WTC11 (cell line): ENCODE measurements at regions not wholly inside any gene's neighbourhood (a gene's known extent, or its start where the extent isn't known, plus 50 kb on each side); places are given as distances from the start of the nearest gene placed in this dataset.

Experiments
- ATAC-seq: fragments of 200-7000 bp; cut with Tn5 transposase; 2 replicates; pipeline ENCODE4 v1.10.0; 2021; ENCODE audit warnings: mild to moderate bottlenecking, moderate library complexity
- CTCF ChIA-PET: fragments of 300-600 bp; sonication (Branson Sonifier 250); formaldehyde crosslinking; loops from one replicate; lab custom pipeline; 2021; ENCODE audit warnings: antibody characterized with exemption; lab: Charles Lee
- POLR2A ChIA-PET: fragments of 350-600 bp; sonication (Branson Sonifier 250); formaldehyde crosslinking; loops from one replicate; lab custom pipeline; 2021; ENCODE audit warnings: antibody characterized with exemption; lab: Charles Lee
- DNase-seq: peaks from one replicate; pipeline ENCODE4 v3.0.0; 2021; ENCODE audit warnings: low spot score
- H3K27ac Mint-ChIP-seq: 2 replicates; pipeline ENCODE4 v1.8.0; 2021; ENCODE audit warnings: mixed read lengths
- H3K27me3 Mint-ChIP-seq: 2 replicates; pipeline ENCODE4 v1.8.0; 2021; ENCODE audit warnings: low read depth, mild to moderate bottlenecking, moderate library complexity, mixed read lengths
- H3K36me3 Mint-ChIP-seq: 2 replicates; pipeline ENCODE4 v1.8.0; 2021; ENCODE audit warnings: mixed read lengths
- H3K4me1 Mint-ChIP-seq: 2 replicates; pipeline ENCODE4 v1.8.0; 2022; ENCODE audit warnings: mixed read lengths
- H3K4me3 Mint-ChIP-seq: 2 replicates; pipeline ENCODE4 v1.8.0; 2021; ENCODE audit warnings: mild to moderate bottlenecking, moderate library complexity, mixed read lengths
- H3K9me3 Mint-ChIP-seq: 2 replicates; pipeline ENCODE4 v1.8.0; 2021; ENCODE audit warnings: mixed read lengths
- ATF3 ChIP-seq: sonication (generic); formaldehyde crosslinking; conservative IDR thresholded peaks from 2 replicates; pipeline ENCODE4 v1.8.1; 2022; ENCODE audit warnings: mild to moderate bottlenecking, missing genetic modification reagents
- CREM ChIP-seq: sonication (generic); formaldehyde crosslinking; IDR thresholded peaks from 2 replicates; pipeline ENCODE4 v1.8.1; 2022; ENCODE audit warnings: mild to moderate bottlenecking, missing genetic modification reagents, moderate library complexity
- FOXJ3 ChIP-seq: sonication (generic); formaldehyde crosslinking; IDR thresholded peaks from 2 replicates; pipeline ENCODE4 v1.9.0; 2021; ENCODE audit warnings: missing genetic modification reagents, mild to moderate bottlenecking, borderline replicate concordance
- JUN ChIP-seq: sonication (generic); formaldehyde crosslinking; IDR thresholded peaks from 2 replicates; pipeline ENCODE4 v1.8.0; 2023; ENCODE audit warnings: mild to moderate bottlenecking, missing genetic modification reagents
- NFE2L1 ChIP-seq: sonication (generic); formaldehyde crosslinking; IDR thresholded peaks from 2 replicates; pipeline ENCODE4 v1.8.1; 2023; ENCODE audit warnings: missing genetic modification reagents
- NR2C2 ChIP-seq: sonication (generic); formaldehyde crosslinking; IDR thresholded peaks from 2 replicates; pipeline ENCODE4 v1.8.0; 2022; ENCODE audit warnings: mild to moderate bottlenecking, missing genetic modification reagents
- PREB ChIP-seq: sonication (generic); formaldehyde crosslinking; IDR thresholded peaks from 2 replicates; pipeline ENCODE4 v1.8.1; 2022; ENCODE audit warnings: mild to moderate bottlenecking, missing genetic modification reagents, moderate library complexity, borderline replicate concordance
- TEAD1 ChIP-seq: sonication (generic); formaldehyde crosslinking; IDR thresholded peaks from 2 replicates; pipeline ENCODE4 v1.8.0; 2022; ENCODE audit warnings: mild to moderate bottlenecking, missing genetic modification reagents
- ZNF532 ChIP-seq: fragments of 250-450 bp; sonication (Bioruptor Pico); IDR thresholded peaks from 2 replicates; pipeline ENCODE4 v1.9.0; 2021; ENCODE audit warnings: mild to moderate bottlenecking, borderline replicate concordance
- TF ChIP-seq, protein P1 (sequence below): fragments of 250-450 bp; sonication (Bioruptor Pico); IDR thresholded peaks from 2 replicates; pipeline ENCODE4 v1.9.0; 2021; ENCODE audit warnings: mild to moderate bottlenecking
- TF ChIP-seq, protein P2 (sequence below): sonication (generic); formaldehyde crosslinking; IDR thresholded peaks from 2 replicates; pipeline ENCODE4 v1.8.1; 2023; ENCODE audit warnings: mild to moderate bottlenecking, moderate library complexity, missing genetic modification reagents
- TF ChIP-seq, protein P3 (sequence below): sonication (generic); formaldehyde crosslinking; IDR thresholded peaks from 2 replicates; pipeline ENCODE4 v1.8.1; 2022; ENCODE audit warnings: low read depth, missing genetic modification reagents, borderline replicate concordance
- TF ChIP-seq, protein P4 (sequence below): sonication (generic); formaldehyde crosslinking; conservative IDR thresholded peaks from 2 replicates; pipeline ENCODE4 v1.8.1; 2023; ENCODE audit warnings: mild to moderate bottlenecking, low read depth, missing genetic modification reagents, moderate library complexity
- TF ChIP-seq, protein P5 (sequence below): sonication (generic); formaldehyde crosslinking; IDR thresholded peaks from 2 replicates; pipeline ENCODE4 v1.8.0; 2023; ENCODE audit warnings: mild to moderate bottlenecking, missing genetic modification reagents
- TF ChIP-seq, protein P6 (sequence below): sonication (generic); formaldehyde crosslinking; IDR thresholded peaks from 2 replicates; pipeline ENCODE4 v1.8.0; 2022; ENCODE audit warnings: mild to moderate bottlenecking, missing genetic modification reagents
- TF ChIP-seq, protein P7 (sequence below): fragments of 200-600 bp; IDR thresholded peaks from 2 replicates; pipeline ENCODE4 v1.8.0; 2022; ENCODE audit warnings: antibody characterized with exemption

- DNase-seq (no peak), ATAC-seq (no peak)
- ChIA-PET POLR2A (no interaction called here), CTCF (no interaction called here)
- Mint-ChIP-seq H3K4me1 (no peaks in the 10 kb centered on the region), H3K27ac (no peak overlapping the region), H3K4me3 (no peak overlapping the region), H3K27me3 (peaks cover 22% of the 10 kb centered on the region), H3K9me3 (peaks cover 82% of the 10 kb centered on the region), H3K36me3 (peaks cover 72% of the 10 kb centered on the region)
- TF ChIP-seq PREB (no peak), ATF3 (CRISPR knock-in tag) (no peak), NFE2L1 (no peak), FOXJ3 (CRISPR knock-in tag) (no peak), JUN (CRISPR knock-in tag) (no peak), NR2C2 (CRISPR knock-in tag) (no peak), ZNF532 (CRISPR knock-in tag) (no peak), TEAD1 (no peak), CREM (CRISPR knock-in tag) (no peak)
- TF ChIP-seq, protein P1, sequence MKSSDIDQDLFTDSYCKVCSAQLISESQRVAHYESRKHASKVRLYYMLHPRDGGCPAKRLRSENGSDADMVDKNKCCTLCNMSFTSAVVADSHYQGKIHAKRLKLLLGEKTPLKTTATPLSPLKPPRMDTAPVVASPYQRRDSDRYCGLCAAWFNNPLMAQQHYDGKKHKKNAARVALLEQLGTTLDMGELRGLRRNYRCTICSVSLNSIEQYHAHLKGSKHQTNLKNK (CRISPR knock-in tag): no peak
- TF ChIP-seq, protein P2, sequence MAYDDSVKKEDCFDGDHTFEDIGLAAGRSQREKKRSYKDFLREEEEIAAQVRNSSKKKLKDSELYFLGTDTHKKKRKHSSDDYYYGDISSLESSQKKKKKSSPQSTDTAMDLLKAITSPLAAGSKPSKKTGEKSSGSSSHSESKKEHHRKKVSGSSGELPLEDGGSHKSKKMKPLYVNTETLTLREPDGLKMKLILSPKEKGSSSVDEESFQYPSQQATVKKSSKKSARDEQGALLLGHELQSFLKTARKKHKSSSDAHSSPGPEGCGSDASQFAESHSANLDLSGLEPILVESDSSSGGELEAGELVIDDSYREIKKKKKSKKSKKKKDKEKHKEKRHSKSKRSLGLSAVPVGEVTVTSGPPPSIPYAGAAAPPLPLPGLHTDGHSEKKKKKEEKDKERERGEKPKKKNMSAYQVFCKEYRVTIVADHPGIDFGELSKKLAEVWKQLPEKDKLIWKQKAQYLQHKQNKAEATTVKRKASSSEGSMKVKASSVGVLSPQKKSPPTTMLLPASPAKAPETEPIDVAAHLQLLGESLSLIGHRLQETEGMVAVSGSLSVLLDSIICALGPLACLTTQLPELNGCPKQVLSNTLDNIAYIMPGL (CRISPR knock-in tag): no peak
- TF ChIP-seq, protein P3, sequence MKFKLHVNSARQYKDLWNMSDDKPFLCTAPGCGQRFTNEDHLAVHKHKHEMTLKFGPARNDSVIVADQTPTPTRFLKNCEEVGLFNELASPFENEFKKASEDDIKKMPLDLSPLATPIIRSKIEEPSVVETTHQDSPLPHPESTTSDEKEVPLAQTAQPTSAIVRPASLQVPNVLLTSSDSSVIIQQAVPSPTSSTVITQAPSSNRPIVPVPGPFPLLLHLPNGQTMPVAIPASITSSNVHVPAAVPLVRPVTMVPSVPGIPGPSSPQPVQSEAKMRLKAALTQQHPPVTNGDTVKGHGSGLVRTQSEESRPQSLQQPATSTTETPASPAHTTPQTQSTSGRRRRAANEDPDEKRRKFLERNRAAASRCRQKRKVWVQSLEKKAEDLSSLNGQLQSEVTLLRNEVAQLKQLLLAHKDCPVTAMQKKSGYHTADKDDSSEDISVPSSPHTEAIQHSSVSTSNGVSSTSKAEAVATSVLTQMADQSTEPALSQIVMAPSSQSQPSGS (CRISPR knock-in tag): no peak
- TF ChIP-seq, protein P4, sequence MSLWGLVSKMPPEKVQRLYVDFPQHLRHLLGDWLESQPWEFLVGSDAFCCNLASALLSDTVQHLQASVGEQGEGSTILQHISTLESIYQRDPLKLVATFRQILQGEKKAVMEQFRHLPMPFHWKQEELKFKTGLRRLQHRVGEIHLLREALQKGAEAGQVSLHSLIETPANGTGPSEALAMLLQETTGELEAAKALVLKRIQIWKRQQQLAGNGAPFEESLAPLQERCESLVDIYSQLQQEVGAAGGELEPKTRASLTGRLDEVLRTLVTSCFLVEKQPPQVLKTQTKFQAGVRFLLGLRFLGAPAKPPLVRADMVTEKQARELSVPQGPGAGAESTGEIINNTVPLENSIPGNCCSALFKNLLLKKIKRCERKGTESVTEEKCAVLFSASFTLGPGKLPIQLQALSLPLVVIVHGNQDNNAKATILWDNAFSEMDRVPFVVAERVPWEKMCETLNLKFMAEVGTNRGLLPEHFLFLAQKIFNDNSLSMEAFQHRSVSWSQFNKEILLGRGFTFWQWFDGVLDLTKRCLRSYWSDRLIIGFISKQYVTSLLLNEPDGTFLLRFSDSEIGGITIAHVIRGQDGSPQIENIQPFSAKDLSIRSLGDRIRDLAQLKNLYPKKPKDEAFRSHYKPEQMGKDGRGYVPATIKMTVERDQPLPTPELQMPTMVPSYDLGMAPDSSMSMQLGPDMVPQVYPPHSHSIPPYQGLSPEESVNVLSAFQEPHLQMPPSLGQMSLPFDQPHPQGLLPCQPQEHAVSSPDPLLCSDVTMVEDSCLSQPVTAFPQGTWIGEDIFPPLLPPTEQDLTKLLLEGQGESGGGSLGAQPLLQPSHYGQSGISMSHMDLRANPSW (CRISPR knock-in tag): no peak
- TF ChIP-seq, protein P5, sequence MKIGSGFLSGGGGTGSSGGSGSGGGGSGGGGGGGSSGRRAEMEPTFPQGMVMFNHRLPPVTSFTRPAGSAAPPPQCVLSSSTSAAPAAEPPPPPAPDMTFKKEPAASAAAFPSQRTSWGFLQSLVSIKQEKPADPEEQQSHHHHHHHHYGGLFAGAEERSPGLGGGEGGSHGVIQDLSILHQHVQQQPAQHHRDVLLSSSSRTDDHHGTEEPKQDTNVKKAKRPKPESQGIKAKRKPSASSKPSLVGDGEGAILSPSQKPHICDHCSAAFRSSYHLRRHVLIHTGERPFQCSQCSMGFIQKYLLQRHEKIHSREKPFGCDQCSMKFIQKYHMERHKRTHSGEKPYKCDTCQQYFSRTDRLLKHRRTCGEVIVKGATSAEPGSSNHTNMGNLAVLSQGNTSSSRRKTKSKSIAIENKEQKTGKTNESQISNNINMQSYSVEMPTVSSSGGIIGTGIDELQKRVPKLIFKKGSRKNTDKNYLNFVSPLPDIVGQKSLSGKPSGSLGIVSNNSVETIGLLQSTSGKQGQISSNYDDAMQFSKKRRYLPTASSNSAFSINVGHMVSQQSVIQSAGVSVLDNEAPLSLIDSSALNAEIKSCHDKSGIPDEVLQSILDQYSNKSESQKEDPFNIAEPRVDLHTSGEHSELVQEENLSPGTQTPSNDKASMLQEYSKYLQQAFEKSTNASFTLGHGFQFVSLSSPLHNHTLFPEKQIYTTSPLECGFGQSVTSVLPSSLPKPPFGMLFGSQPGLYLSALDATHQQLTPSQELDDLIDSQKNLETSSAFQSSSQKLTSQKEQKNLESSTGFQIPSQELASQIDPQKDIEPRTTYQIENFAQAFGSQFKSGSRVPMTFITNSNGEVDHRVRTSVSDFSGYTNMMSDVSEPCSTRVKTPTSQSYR: no peak
- TF ChIP-seq, protein P6, sequence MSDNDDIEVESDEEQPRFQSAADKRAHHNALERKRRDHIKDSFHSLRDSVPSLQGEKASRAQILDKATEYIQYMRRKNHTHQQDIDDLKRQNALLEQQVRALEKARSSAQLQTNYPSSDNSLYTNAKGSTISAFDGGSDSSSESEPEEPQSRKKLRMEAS: no peak
- TF ChIP-seq, protein P7, sequence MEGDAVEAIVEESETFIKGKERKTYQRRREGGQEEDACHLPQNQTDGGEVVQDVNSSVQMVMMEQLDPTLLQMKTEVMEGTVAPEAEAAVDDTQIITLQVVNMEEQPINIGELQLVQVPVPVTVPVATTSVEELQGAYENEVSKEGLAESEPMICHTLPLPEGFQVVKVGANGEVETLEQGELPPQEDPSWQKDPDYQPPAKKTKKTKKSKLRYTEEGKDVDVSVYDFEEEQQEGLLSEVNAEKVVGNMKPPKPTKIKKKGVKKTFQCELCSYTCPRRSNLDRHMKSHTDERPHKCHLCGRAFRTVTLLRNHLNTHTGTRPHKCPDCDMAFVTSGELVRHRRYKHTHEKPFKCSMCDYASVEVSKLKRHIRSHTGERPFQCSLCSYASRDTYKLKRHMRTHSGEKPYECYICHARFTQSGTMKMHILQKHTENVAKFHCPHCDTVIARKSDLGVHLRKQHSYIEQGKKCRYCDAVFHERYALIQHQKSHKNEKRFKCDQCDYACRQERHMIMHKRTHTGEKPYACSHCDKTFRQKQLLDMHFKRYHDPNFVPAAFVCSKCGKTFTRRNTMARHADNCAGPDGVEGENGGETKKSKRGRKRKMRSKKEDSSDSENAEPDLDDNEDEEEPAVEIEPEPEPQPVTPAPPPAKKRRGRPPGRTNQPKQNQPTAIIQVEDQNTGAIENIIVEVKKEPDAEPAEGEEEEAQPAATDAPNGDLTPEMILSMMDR: no peak
These were observed 598.4 kb downstream of the CBLN4 start for GRCh38 chr20:55406891-55407290.
